ENCODE measurements at regions not wholly inside any gene's neighbourhood (a gene's known extent, or its start where the extent isn't known, plus 50 kb on each side); places are given as distances from the start of the nearest gene placed in this dataset.

DNA sequence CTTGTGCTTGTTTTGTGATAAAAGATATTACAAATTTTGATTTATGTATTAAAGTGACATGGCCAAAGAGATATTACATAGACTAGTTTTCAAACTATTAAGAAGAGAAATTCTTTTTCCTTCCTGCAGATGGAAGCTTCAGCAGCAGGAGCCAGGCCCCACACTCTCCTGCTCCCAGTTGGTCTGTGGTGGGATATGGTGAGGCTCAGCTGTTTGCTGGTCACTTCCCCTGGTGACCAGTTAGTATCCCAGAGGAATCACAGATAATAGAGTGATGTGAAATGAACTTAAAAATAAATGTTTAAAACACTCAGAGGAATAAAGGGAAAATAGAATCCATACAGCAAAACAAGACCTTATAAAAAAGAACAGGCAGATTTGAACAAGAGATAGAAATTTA, 154.7 kb downstream of the KTN1 start:
- Mint-ChIP-seq H3K36me3 (ENCODE audit: low read depth) (peaks cover 5% of the 10 kb centered on the region), H3K27me3 (ENCODE audit: insufficient read depth) (peaks cover 40% of the 10 kb centered on the region), H3K27ac (no peak overlapping the region), H3K9me3 (peaks cover 17% of the 10 kb centered on the region), H3K4me3 (no peak overlapping the region), H3K4me1 (peaks cover 19% of the 10 kb centered on the region)
- peaks cover 23% of the 10 kb centered on the region for H3K9me3 ChIP-seq (ENCODE audit: control insufficient read depth, low read length)
- no peaks in the 10 kb centered on the region for H3K36me3 ChIP-seq (ENCODE audit: control insufficient read depth, insufficient read depth, low read length)
- H3K9ac ChIP-seq (ENCODE audit: extremely low read depth, low read length, poor library complexity, severe bottlenecking): no peak overlapping the region
- no peaks in the 10 kb centered on the region for H3K4me1 ChIP-seq (ENCODE audit: control insufficient read depth, insufficient read depth, low read length)
- no peak overlapping the region for H3K27ac ChIP-seq (ENCODE audit: low read depth, low read length)
- H3K4me3 ChIP-seq (ENCODE audit: low read length): no peak overlapping the region
- TF ChIP-seq, protein P1, sequence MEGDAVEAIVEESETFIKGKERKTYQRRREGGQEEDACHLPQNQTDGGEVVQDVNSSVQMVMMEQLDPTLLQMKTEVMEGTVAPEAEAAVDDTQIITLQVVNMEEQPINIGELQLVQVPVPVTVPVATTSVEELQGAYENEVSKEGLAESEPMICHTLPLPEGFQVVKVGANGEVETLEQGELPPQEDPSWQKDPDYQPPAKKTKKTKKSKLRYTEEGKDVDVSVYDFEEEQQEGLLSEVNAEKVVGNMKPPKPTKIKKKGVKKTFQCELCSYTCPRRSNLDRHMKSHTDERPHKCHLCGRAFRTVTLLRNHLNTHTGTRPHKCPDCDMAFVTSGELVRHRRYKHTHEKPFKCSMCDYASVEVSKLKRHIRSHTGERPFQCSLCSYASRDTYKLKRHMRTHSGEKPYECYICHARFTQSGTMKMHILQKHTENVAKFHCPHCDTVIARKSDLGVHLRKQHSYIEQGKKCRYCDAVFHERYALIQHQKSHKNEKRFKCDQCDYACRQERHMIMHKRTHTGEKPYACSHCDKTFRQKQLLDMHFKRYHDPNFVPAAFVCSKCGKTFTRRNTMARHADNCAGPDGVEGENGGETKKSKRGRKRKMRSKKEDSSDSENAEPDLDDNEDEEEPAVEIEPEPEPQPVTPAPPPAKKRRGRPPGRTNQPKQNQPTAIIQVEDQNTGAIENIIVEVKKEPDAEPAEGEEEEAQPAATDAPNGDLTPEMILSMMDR (conservative IDR thresholded peaks at IDR 0.05): no peak
- DNase-seq: no peak
- peaks cover 16% of the 10 kb centered on the region for H3K27me3 ChIP-seq (ENCODE audit: control insufficient read depth, insufficient read depth, low read length, poor library complexity, severe bottlenecking)

DNA sequence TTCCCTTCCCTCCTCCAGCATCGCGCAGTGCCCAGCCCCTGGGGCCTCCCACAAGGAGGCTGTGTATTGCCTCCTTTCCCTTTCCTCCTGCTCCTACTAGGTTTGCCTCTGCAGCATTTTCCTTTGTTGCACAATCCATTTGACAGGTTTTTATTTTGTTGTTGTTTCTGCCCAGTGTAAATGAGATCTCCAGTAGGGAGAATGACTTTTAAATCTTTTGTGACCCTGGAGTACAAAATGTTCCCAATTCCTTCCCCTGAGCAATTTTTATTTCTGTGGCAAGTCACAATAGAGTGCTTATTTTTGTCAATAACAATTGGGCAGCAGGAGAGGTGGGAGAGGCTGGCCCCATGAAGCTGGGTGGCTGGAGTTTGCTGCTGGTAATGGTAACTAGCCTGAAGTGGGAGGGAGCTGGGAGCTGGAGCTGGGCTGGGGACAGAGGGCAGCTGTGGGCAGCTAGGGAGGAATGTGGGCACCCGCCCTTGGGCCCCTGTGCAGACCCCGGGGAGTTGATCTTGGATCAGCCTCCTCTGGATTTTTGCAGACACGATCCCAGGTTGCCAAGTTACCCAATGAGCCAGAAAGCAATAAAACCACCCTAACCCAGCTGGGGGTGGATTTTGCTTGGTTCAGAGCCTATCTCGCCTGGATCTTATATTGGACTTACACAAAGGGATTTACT, 160.1 kb downstream of the KTN1 start:
- H3K4me3 Mint-ChIP-seq: no peak overlapping the region
- peaks cover 5% of the 10 kb centered on the region for H3K36me3 Mint-ChIP-seq (ENCODE audit: low read depth)
- Histone ChIP-seq H3K4me1 (ENCODE audit: control insufficient read depth, insufficient read depth, low read length) (no peaks in the 10 kb centered on the region), H3K9me3 (ENCODE audit: control insufficient read depth, low read length) (peaks cover 22% of the 10 kb centered on the region), H3K4me3 (ENCODE audit: low read length) (no peak overlapping the region), H3K36me3 (ENCODE audit: control insufficient read depth, insufficient read depth, low read length) (no peaks in the 10 kb centered on the region), H3K27ac (ENCODE audit: low read depth, low read length) (peak overlapping the region; percentile 41), H3K27me3 (ENCODE audit: control insufficient read depth, insufficient read depth, low read length, poor library complexity, severe bottlenecking) (no peaks in the 10 kb centered on the region), H3K9ac (ENCODE audit: extremely low read depth, low read length, poor library complexity, severe bottlenecking) (no peak overlapping the region)
- peaks cover 10% of the 10 kb centered on the region for H3K9me3 Mint-ChIP-seq
- TF ChIP-seq, protein P1 (conservative IDR thresholded peaks at IDR 0.05): no peak
- H3K27ac Mint-ChIP-seq: no peak overlapping the region
- H3K4me1 Mint-ChIP-seq: peaks cover 9% of the 10 kb centered on the region
- DNase-seq: no peak
- H3K27me3 Mint-ChIP-seq (ENCODE audit: insufficient read depth): peaks cover 19% of the 10 kb centered on the region
- 86 to 88% methylated on average over 1 to 6 of the region's 6 CpGs for WGBS, 2 experiments (ENCODE audit: insufficient coverage in 1 of 2, insufficient read length in 1 of 2)

DNA sequence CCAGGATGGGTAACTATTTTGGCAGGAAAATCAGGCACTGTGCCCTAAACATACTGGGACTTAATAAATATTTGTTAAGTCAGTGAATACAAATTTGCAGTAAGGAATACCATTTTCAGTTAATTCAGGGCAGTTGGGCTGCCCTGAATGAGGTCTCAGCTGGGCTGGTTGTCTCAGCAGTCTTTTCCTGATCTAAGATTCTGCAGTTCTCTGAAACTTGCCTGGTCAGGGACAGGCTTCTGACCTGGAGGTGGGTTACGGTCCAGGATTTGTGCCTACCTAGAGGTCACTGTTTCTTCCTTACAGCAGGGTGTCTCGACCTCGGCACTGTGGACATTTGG, 160.6 kb downstream of the KTN1 start:
- peaks cover 8% of the 10 kb centered on the region for H3K9me3 Mint-ChIP-seq
- Histone ChIP-seq H3K9me3 (ENCODE audit: control insufficient read depth, low read length) (peaks cover 16% of the 10 kb centered on the region), H3K36me3 (ENCODE audit: control insufficient read depth, insufficient read depth, low read length) (no peaks in the 10 kb centered on the region), H3K9ac (ENCODE audit: extremely low read depth, low read length, poor library complexity, severe bottlenecking) (no peak overlapping the region), H3K4me1 (ENCODE audit: control insufficient read depth, insufficient read depth, low read length) (no peaks in the 10 kb centered on the region), H3K27ac (ENCODE audit: low read depth, low read length) (peak overlapping the region; percentile 41), H3K27me3 (ENCODE audit: control insufficient read depth, insufficient read depth, low read length, poor library complexity, severe bottlenecking) (peaks cover under 1% of the 10 kb centered on the region), H3K4me3 (ENCODE audit: low read length) (no peak overlapping the region)
- peaks cover 20% of the 10 kb centered on the region for H3K27me3 Mint-ChIP-seq (ENCODE audit: insufficient read depth)
- DNase-seq: no peak
- TF ChIP-seq, protein P1 (conservative IDR thresholded peaks at IDR 0.05): no peak
- H3K36me3 Mint-ChIP-seq (ENCODE audit: low read depth): peaks cover 4% of the 10 kb centered on the region
- H3K4me1 Mint-ChIP-seq: peaks cover 12% of the 10 kb centered on the region
- H3K4me3 Mint-ChIP-seq: no peak overlapping the region
- 97 to 100% methylated on average over 2 to 3 of the region's 3 CpGs for WGBS, 2 experiments (ENCODE audit: insufficient coverage in 1 of 2, insufficient read length in 1 of 2)
- H3K27ac Mint-ChIP-seq: peak overlapping the region; percentile 37
